GM23338 (cell line): ENCODE measurements at regions not wholly inside any gene's neighbourhood (a gene's known extent, or its start where the extent isn't known, plus 50 kb on each side); places are given as distances from the start of the nearest gene placed in this dataset.

Source experiments
- ATAC-seq: fragments of 200-7000 bp; cut with Tn5 transposase; 3 replicates; pipeline ENCODE4 v1.9.1; 2020
- DNase-seq: peaks from one replicate; pipeline ENCODE4 v3.0.0-alpha.2; 2015; ENCODE audit warnings: low spot score
- H2AFZ ChIP-seq: fragments of 200-600 bp; sonication (generic); 2 replicates; pipeline ENCODE4 v1.8.0; 2016; ENCODE audit warnings: antibody characterized with exemption, mild to moderate bottlenecking, moderate library complexity
- H3F3A ChIP-seq: fragments of 200-600 bp; sonication (generic); replicated peaks from 2 replicates; pipeline ENCODE4 v1.8.0; 2017; ENCODE audit warnings: antibody characterized with exemption, mixed run types, low read depth
- H3K27ac ChIP-seq: fragments of 200-600 bp; sonication (generic); 2 replicates; pipeline ENCODE4 v1.6.1; 2016; ENCODE audit warnings: low read depth
- H3K27me3 ChIP-seq: fragments of 200-600 bp; sonication (generic); 2 replicates; pipeline ENCODE4 v1.8.0; 2016; ENCODE audit warnings: mild to moderate bottlenecking, mixed run types, moderate library complexity; ENCODE audit not compliant: insufficient read depth
- H3K36me3 ChIP-seq: fragments of 200-600 bp; sonication (generic); 2 replicates; pipeline ENCODE4 v1.8.0; 2016; ENCODE audit warnings: mild to moderate bottlenecking; ENCODE audit not compliant: insufficient read depth
- H3K4me1 ChIP-seq: fragments of 200-600 bp; sonication (generic); 2 replicates; pipeline ENCODE4 v1.8.0; 2016; ENCODE audit warnings: mild to moderate bottlenecking, moderate library complexity; ENCODE audit not compliant: insufficient read depth
- H3K4me2 ChIP-seq: fragments of 200-600 bp; sonication (generic); 2 replicates; pipeline ENCODE4 v1.7.1; 2017; ENCODE audit warnings: mixed run types
- H3K4me3 ChIP-seq: fragments of 200-600 bp; sonication (generic); 2 replicates; pipeline ENCODE4 v1.6.1; 2016; ENCODE audit warnings: mixed run types
- H3K79me2 ChIP-seq: fragments of 200-600 bp; sonication (generic); replicated peaks from 2 replicates; pipeline ENCODE4 v1.8.0; 2017; ENCODE audit warnings: mild to moderate bottlenecking; ENCODE audit not compliant: insufficient read depth
- H3K9me2 ChIP-seq: fragments of 200-600 bp; sonication (generic); 2 replicates; pipeline ENCODE4 v1.8.0; 2017; ENCODE audit not compliant: insufficient read depth
- H4K20me1 ChIP-seq: fragments of 200-600 bp; sonication (generic); replicated peaks from 2 replicates; pipeline ENCODE4 v1.8.0; 2017; ENCODE audit warnings: mild to moderate bottlenecking; ENCODE audit not compliant: insufficient read depth
- H3K27ac Mint-ChIP-seq: 2 replicates; pipeline ENCODE4 v1.8.0; 2020; ENCODE audit warnings: inconsistent platforms, mild to moderate bottlenecking, moderate library complexity, mixed read lengths
- H3K27me3 Mint-ChIP-seq: 3 replicates; pipeline ENCODE4 v1.8.0; 2022; ENCODE audit warnings: low read depth, mild to moderate bottlenecking, moderate library complexity, mixed read lengths, inconsistent platforms; ENCODE audit not compliant: insufficient read depth, poor library complexity
- H3K36me3 Mint-ChIP-seq: 3 replicates; pipeline ENCODE4 v1.8.0; 2021; ENCODE audit warnings: low read depth, mild to moderate bottlenecking, inconsistent platforms, moderate library complexity, mixed read lengths
- H3K4me1 Mint-ChIP-seq: 3 replicates; pipeline ENCODE4 v1.8.0; 2020; ENCODE audit warnings: mild to moderate bottlenecking, inconsistent platforms, mixed read lengths
- H3K4me3 Mint-ChIP-seq: 3 replicates; pipeline ENCODE4 v1.8.0; 2021; ENCODE audit warnings: moderate library complexity, mild to moderate bottlenecking, inconsistent platforms, mixed read lengths
- H3K9me3 Mint-ChIP-seq: 3 replicates; pipeline ENCODE4 v1.8.0; 2020; ENCODE audit warnings: moderate library complexity, mild to moderate bottlenecking, inconsistent platforms, mixed read lengths
- CREB1 ChIP-seq: fragments of 250-450 bp; sonication (Bioruptor Pico); IDR thresholded peaks from 2 replicates; pipeline ENCODE4 v1.5.0; 2020; ENCODE audit warnings: low read depth, mild to moderate bottlenecking, moderate library complexity
- CTCF ChIP-seq, 2 experiments: fragments of 200-600 bp in 1 of 2; sonication (generic) in 1 of 2; conservative IDR thresholded peaks; 2 replicates each; pipeline versions ENCODE4 v1.5.1 to v1.6.1; 2016 to 2017; ENCODE audit warnings: antibody characterized with exemption in 2 of 2, low read depth in 2 of 2, mild to moderate bottlenecking in 2 of 2, moderate library complexity in 1 of 2
- EZH2 ChIP-seq: fragments of 200-600 bp; sonication (generic); IDR thresholded peaks from one replicate; pipeline ENCODE4 v1.8.0; 2017; ENCODE audit warnings: antibody characterized with exemption, mild to moderate bottlenecking, low read depth; ENCODE audit not compliant: unreplicated experiment
- EZH2phosphoT487 ChIP-seq: fragments of 200-600 bp; sonication (generic); IDR thresholded peaks from one replicate; pipeline ENCODE4 v1.8.1; 2018; ENCODE audit warnings: antibody characterized with exemption; ENCODE audit not compliant: unreplicated experiment
- JUNB ChIP-seq: IDR thresholded peaks from one replicate; pipeline ENCODE4 v1.6.1; 2016; ENCODE audit warnings: antibody characterized with exemption; ENCODE audit not compliant: unreplicated experiment
- NANOG ChIP-seq: IDR thresholded peaks from 2 replicates; pipeline ENCODE4 v1.6.1; 2016; ENCODE audit warnings: antibody characterized with exemption, borderline replicate concordance
- POLR2AphosphoS5 ChIP-seq: IDR thresholded peaks from 2 replicates; pipeline ENCODE4 v1.6.1; 2016; ENCODE audit warnings: antibody characterized with exemption, low read depth
- REST ChIP-seq: IDR thresholded peaks from one replicate; pipeline ENCODE4 v1.6.1; 2018; ENCODE audit warnings: antibody characterized with exemption; ENCODE audit not compliant: unreplicated experiment
- STAT1 ChIP-seq: IDR thresholded peaks from one replicate; pipeline ENCODE4 v1.6.1; 2016; ENCODE audit warnings: antibody characterized with exemption; ENCODE audit not compliant: unreplicated experiment
- ZNF114 ChIP-seq: fragments of 250-450 bp; sonication (Bioruptor Pico); IDR thresholded peaks from 2 replicates; pipeline ENCODE4 v1.5.0; 2020; ENCODE audit warnings: mild to moderate bottlenecking, moderate library complexity
- ZNF331 ChIP-seq: fragments of 250-450 bp; sonication (Bioruptor Pico); IDR thresholded peaks from 2 replicates; pipeline ENCODE4 v1.5.0; 2020; ENCODE audit warnings: low read depth, mild to moderate bottlenecking, moderate library complexity
- TF ChIP-seq, protein P1 (sequence below): fragments of 250-450 bp; sonication (Bioruptor Pico); IDR thresholded peaks from 2 replicates; pipeline ENCODE4 v1.5.0; 2020; ENCODE audit warnings: mild to moderate bottlenecking, moderate library complexity
- TF ChIP-seq, protein P2 (sequence below): IDR thresholded peaks from 2 replicates; pipeline ENCODE4 v1.6.1; 2016; ENCODE audit warnings: antibody characterized with exemption

GRCh38 chr7:33691180-33691579, 214.2 kb upstream of the BMPER start:
- H3K27me3 Mint-ChIP-seq, result no peaks in the 10 kb centered on the region
- Histone ChIP-seq H3K79me2 (no peaks in the 10 kb centered on the region), H2AFZ (no peak overlapping the region), H3K4me2 (no peak overlapping the region), H3K36me3 (no peaks in the 10 kb centered on the region), H3K4me1 (no peaks in the 10 kb centered on the region), H4K20me1 (no peaks in the 10 kb centered on the region), H3K27ac (no peak overlapping the region), H3K27me3 (no peaks in the 10 kb centered on the region), H3F3A (0 out of 2 replicates have a peak, but pooled peaks cover 2% of the 10 kb centered on the region), H3K4me3 (no peak overlapping the region), H3K9me2 (no peaks in the 10 kb centered on the region; the same call in 1 of the 2 replicates)
- no peak overlapping the region for H3K4me3 Mint-ChIP-seq
- H3K9me3 Mint-ChIP-seq, result no peaks in the 10 kb centered on the region; the same call in 2 of the 3 replicates
- TF ChIP-seq EZH2 (no peak), ZNF331 (no peak), EZH2phosphoT487 (no peak), POLR2AphosphoS5 (no peak), CREB1 (CRISPR knock-in tag) (no peak), NANOG (no peak), STAT1 (no peak), JUNB (no peak), ZNF114 (CRISPR knock-in tag) (no peak), CTCF (conservative IDR thresholded peaks at IDR 0.05; ENCODE audit: low read depth in 2 of 2) (no peak), REST (no peak)
- TF ChIP-seq, protein P1, sequence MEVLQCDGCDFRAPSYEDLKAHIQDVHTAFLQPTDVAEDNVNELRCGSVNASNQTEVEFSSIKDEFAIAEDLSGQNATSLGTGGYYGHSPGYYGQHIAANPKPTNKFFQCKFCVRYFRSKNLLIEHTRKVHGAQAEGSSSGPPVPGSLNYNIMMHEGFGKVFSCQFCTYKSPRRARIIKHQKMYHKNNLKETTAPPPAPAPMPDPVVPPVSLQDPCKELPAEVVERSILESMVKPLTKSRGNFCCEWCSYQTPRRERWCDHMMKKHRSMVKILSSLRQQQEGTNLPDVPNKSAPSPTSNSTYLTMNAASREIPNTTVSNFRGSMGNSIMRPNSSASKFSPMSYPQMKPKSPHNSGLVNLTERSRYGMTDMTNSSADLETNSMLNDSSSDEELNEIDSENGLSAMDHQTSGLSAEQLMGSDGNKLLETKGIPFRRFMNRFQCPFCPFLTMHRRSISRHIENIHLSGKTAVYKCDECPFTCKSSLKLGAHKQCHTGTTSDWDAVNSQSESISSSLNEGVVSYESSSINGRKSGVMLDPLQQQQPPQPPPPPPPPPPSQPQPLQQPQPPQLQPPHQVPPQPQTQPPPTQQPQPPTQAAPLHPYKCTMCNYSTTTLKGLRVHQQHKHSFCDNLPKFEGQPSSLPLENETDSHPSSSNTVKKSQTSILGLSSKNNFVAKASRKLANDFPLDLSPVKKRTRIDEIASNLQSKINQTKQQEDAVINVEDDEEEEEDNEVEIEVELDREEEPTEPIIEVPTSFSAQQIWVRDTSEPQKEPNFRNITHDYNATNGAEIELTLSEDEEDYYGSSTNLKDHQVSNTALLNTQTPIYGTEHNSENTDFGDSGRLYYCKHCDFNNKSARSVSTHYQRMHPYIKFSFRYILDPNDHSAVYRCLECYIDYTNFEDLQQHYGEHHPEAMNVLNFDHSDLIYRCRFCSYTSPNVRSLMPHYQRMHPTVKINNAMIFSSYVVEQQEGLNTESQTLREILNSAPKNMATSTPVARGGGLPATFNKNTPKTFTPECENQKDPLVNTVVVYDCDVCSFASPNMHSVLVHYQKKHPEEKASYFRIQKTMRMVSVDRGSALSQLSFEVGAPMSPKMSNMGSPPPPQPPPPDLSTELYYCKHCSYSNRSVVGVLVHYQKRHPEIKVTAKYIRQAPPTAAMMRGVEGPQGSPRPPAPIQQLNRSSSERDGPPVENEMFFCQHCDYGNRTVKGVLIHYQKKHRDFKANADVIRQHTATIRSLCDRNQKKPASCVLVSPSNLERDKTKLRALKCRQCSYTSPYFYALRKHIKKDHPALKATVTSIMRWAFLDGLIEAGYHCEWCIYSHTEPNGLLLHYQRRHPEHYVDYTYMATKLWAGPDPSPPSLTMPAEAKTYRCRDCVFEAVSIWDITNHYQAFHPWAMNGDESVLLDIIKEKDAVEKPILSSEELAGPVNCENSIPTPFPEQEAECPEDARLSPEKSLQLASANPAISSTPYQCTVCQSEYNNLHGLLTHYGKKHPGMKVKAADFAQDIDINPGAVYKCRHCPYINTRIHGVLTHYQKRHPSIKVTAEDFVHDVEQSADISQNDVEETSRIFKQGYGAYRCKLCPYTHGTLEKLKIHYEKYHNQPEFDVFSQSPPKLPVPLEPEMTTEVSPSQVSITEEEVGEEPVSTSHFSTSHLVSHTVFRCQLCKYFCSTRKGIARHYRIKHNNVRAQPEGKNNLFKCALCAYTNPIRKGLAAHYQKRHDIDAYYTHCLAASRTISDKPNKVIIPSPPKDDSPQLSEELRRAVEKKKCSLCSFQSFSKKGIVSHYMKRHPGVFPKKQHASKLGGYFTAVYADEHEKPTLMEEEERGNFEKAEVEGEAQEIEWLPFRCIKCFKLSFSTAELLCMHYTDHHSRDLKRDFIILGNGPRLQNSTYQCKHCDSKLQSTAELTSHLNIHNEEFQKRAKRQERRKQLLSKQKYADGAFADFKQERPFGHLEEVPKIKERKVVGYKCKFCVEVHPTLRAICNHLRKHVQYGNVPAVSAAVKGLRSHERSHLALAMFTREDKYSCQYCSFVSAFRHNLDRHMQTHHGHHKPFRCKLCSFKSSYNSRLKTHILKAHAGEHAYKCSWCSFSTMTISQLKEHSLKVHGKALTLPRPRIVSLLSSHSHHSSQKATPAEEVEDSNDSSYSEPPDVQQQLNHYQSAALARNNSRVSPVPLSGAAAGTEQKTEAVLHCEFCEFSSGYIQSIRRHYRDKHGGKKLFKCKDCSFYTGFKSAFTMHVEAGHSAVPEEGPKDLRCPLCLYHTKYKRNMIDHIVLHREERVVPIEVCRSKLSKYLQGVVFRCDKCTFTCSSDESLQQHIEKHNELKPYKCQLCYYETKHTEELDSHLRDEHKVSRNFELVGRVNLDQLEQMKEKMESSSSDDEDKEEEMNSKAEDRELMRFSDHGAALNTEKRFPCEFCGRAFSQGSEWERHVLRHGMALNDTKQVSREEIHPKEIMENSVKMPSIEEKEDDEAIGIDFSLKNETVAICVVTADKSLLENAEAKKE (CRISPR knock-in tag), result no peak
- TF ChIP-seq, protein P2, sequence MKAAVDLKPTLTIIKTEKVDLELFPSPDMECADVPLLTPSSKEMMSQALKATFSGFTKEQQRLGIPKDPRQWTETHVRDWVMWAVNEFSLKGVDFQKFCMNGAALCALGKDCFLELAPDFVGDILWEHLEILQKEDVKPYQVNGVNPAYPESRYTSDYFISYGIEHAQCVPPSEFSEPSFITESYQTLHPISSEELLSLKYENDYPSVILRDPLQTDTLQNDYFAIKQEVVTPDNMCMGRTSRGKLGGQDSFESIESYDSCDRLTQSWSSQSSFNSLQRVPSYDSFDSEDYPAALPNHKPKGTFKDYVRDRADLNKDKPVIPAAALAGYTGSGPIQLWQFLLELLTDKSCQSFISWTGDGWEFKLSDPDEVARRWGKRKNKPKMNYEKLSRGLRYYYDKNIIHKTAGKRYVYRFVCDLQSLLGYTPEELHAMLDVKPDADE, result no peak
- DNase-seq, result no peak
- no peak for ATAC-seq
- no peak overlapping the region for H3K27ac Mint-ChIP-seq
- no peaks in the 10 kb centered on the region for H3K36me3 Mint-ChIP-seq
- no peaks in the 10 kb centered on the region for H3K4me1 Mint-ChIP-seq
